ENCODE measurements at regions not wholly inside any gene's neighbourhood (a gene's known extent, or its start where the extent isn't known, plus 50 kb on each side); places are given as distances from the start of the nearest gene placed in this dataset.

DNA sequence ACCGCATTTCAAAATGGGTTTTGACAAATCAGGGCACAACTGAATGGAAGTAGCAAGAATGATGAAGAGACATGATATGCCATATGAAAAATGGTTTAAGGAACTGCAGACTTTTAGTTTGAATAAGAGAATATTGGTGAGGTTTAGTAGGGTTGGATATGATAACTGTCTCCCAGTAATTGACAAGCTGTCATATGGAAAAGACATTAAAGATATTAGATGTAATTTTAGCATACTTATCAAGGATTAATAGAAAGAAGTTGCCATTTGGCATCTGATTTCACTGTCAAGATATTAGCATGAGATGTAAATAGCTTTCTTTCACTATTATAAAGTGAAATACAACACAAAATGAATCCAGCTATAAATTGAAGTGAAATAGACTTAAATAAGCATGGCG lies 169.0 kb upstream of the MPDZ start:
- DNase-seq, result no peak
- no peak overlapping the region for H3K27ac ChIP-seq
- H3K4me3 ChIP-seq (replicated peaks in 1 of 3), result no peak overlapping the region
- H3K4me1 ChIP-seq, result no peaks in the 10 kb centered on the region
- H3K27me3 ChIP-seq, result no peaks in the 10 kb centered on the region
- no peaks in the 10 kb centered on the region for H3K9me3 ChIP-seq
- TF ChIP-seq POLR2A (IDR thresholded peaks at IDR 0.05), result no peak
- TF ChIP-seq, protein P1, sequence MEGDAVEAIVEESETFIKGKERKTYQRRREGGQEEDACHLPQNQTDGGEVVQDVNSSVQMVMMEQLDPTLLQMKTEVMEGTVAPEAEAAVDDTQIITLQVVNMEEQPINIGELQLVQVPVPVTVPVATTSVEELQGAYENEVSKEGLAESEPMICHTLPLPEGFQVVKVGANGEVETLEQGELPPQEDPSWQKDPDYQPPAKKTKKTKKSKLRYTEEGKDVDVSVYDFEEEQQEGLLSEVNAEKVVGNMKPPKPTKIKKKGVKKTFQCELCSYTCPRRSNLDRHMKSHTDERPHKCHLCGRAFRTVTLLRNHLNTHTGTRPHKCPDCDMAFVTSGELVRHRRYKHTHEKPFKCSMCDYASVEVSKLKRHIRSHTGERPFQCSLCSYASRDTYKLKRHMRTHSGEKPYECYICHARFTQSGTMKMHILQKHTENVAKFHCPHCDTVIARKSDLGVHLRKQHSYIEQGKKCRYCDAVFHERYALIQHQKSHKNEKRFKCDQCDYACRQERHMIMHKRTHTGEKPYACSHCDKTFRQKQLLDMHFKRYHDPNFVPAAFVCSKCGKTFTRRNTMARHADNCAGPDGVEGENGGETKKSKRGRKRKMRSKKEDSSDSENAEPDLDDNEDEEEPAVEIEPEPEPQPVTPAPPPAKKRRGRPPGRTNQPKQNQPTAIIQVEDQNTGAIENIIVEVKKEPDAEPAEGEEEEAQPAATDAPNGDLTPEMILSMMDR (IDR thresholded peaks at IDR 0.05), result no peak
- no peaks in the 10 kb centered on the region for H3K36me3 ChIP-seq
- intact Hi-C loops (cut with DNase I), result loop anchor here (10.0 kb wide), 1 partner anchor 966 kb away; no protein-coding TSS in a partner anchor
- 95 to 97% methylated on average over 2 of the region's 2 CpGs for WGBS, 2 donors

DNA sequence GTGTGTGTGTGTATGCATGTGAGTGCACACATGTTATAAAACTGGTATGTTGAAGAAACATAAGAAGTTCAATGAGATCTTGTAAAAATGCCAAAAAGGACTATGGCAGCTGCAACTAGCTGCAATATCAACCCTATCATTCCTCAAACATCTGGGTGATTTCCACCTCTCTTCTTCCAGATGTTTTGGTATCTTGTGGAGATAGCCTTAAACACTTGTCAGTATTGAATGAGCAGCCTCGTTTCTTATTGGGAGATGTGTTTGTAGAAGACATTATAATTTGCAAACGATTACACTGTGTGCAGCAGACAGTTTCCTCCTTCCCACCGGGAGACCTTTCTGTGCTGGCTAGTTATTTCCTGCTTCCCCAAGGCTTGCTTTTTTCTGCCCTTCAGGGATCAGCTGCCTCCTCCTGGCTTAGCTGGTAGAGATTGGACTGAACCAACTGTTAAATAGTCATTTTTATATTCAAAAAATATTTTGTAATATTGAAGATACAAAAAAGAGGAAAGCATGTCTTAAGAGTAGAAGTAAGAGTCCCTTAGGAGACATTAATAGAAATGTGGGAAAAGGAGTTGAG lies 168.4 kb upstream of the MPDZ start:
- Histone ChIP-seq H3K9me3 (no peaks in the 10 kb centered on the region), H3K4me1 (no peaks in the 10 kb centered on the region), H3K27me3 (no peaks in the 10 kb centered on the region), H3K27ac (no peak overlapping the region), H3K36me3 (no peaks in the 10 kb centered on the region), H3K4me3 (replicated peaks in 1 of 3) (no peak overlapping the region)
- no peak for DNase-seq
- intact Hi-C loops (cut with DNase I), result loop anchor here (10.0 kb wide), 1 partner anchor 967 kb away; no protein-coding TSS in a partner anchor
- no peak for TF ChIP-seq POLR2A (IDR thresholded peaks at IDR 0.05)
- TF ChIP-seq, protein P1 (IDR thresholded peaks at IDR 0.05), result no peak
- 12 to 25% methylated on average over 3 of the region's 3 CpGs for WGBS, 2 donors

DNA sequence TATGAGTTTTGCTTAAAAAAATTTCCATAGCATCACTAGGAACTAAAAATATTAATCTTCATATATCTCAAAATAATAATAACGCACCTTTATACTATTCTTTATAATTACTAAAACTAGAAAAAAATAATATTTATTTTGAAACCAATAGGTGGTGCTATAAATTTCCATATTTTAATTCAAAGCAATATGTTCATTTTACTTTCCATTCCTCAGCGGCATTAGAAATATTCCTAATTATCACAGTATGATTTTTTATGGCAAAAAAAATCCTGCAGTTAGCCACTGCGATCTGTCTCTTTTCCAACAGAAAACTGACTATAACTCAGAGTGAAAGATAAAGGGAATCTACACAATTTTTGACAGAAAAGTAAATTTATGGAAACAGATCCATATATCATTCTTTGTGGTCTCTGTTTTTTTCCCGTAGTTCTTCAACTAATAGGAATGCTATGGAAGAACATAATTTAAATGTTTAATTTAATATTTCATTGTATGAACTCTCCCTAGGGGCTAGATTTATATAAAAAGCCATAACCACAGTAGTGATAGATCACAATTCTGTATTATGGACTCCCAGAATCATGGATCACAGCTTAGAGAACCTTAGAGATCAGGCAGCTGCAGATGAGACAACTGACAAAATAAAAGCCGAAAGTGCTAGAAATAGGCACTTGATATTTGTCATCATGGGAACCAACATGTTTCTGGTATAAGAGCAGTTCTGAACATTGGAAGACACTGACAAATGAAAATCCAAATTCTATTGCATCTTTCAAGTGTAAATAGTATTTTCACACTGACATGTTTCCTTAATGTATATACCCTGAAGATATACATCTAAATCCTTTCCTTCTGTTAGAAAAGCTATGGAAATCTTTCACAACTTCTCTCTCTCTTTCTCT lies 167.7 kb upstream of the MPDZ start:
- Histone ChIP-seq H3K4me3 (replicated peaks in 1 of 3) (no peak overlapping the region), H3K36me3 (no peaks in the 10 kb centered on the region), H3K4me1 (no peaks in the 10 kb centered on the region), H3K27me3 (no peaks in the 10 kb centered on the region), H3K27ac (no peak overlapping the region), H3K9me3 (no peaks in the 10 kb centered on the region)
- DNase-seq, result no peak
- TF ChIP-seq, protein P1 (IDR thresholded peaks at IDR 0.05), result peak in 2 of 6 experiments; percentile 29 to 32
- no peak for TF ChIP-seq POLR2A (IDR thresholded peaks at IDR 0.05)
- intact Hi-C loops (cut with DNase I), result loop anchor here (10.0 kb wide), 1 partner anchor 968 kb away; no protein-coding TSS in a partner anchor
- WGBS, 2 donors, result 64 to 65% methylated on average over 5 of the region's 5 CpGs

DNA sequence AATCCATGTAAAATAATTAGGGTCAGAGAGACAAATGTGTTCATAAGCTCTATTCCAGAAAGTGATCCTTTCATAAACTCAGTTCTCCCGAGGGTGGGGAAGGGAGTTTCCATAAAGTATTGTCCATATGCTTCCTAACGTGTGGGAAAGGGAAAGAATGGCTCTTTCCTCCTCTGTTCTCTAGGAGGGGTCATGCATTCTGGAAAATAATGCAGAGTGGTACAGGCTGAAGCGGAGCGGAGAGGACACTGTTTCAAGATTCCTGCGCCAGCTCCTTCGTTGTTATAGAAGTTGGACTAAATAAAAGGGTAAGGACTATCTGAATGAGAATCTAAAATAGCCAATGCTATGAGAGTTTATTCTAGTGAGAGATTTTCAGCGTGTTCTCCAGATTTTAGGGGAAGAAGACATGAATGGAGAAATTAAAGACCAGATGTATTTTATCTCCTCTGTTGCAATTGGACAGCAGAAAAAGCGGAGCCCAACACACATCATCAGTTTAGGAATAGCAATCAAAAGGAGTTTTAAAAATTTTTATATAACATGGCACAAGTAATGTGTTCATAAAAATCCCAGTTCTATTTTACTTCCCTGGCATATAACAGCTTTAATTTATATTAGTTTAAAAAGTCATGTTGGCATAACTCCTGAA lies 166.9 kb upstream of the MPDZ start:
- Histone ChIP-seq H3K4me3 (replicated peaks in 1 of 3) (no peak overlapping the region), H3K27ac (no peak overlapping the region), H3K4me1 (no peaks in the 10 kb centered on the region), H3K36me3 (no peaks in the 10 kb centered on the region), H3K9me3 (no peaks in the 10 kb centered on the region), H3K27me3 (no peaks in the 10 kb centered on the region)
- TF ChIP-seq POLR2A (IDR thresholded peaks at IDR 0.05), result no peak
- TF ChIP-seq, protein P1 (IDR thresholded peaks at IDR 0.05), result no peak
- DNase-seq, result no peak
- WGBS, 2 donors, result 72 to 80% methylated on average over 8 of the region's 8 CpGs
- intact Hi-C loops (cut with DNase I), result loop anchor here (10.0 kb wide), 1 partner anchor 968 kb away; no protein-coding TSS in a partner anchor

Measured in thyroid gland (tissue), 4 donors.